HCT116 (cell line): ENCODE measurements at regions not wholly inside any gene's neighbourhood (a gene's known extent, or its start where the extent isn't known, plus 50 kb on each side); places are given as distances from the start of the nearest gene placed in this dataset.
A peak's percentile ranks its signal among the peaks of the same experiment; 100 is the strongest.

Experiments used
- ATAC-seq: fragments of 200-7000 bp; cut with Tn5 transposase; 2 replicates; pipeline ENCODE4 v1.9.1; 2020; ENCODE audit warnings: mild to moderate bottlenecking, moderate library complexity
- BruUV-seq: library from RNA; stranded (reverse); fragments of 400-500 nt; replicated peaks from 2 replicates; lab custom pipeline; 2021; lab: Mats Ljungman, UMichigan
- CTCF ChIA-PET: fragments of 300-600 bp; sonication (Branson Sonifier 250); formaldehyde crosslinking; loops from one replicate; lab custom pipeline; 2021; ENCODE audit warnings: antibody characterized with exemption; lab: Charles Lee
- POLR2A ChIA-PET: fragments of 300-600, 350-600 bp; sonication (Branson Sonifier 250); formaldehyde crosslinking; loops from one replicate; lab custom pipeline; 2021; ENCODE audit warnings: antibody characterized with exemption; lab: Charles Lee
- RAD21 ChIA-PET, 2 experiments: fragments of 300-600 bp; sonication (Branson Sonifier 250); formaldehyde crosslinking; loops; one replicate each; lab custom pipeline; 2023; ENCODE audit warnings: low total read pairs in 2 of 2; ENCODE audit not compliant: uncharacterized antibody in 2 of 2, unreplicated experiment in 2 of 2, low non-redundant PET in 1 of 2; lab: Charles Lee
- DNase-seq: peaks from one replicate; pipeline ENCODE4 v3.0.0-alpha.2; 2010; ENCODE audit warnings: low read depth, low spot score
- H2AFZ ChIP-seq: fragments of 200-600 bp; shearing (Covaris generic), sonication (generic); 2 replicates; pipeline ENCODE4 v1.6.1; 2017; ENCODE audit warnings: low read depth, mixed run types, mixed read lengths, antibody characterized with exemption, low read length; ENCODE audit not compliant: poor library complexity, severe bottlenecking
- H3K27ac ChIP-seq: 2 replicates; pipeline ENCODE4 v1.5.1; 2012; ENCODE audit warnings: low read depth, low read length
- H3K27me3 ChIP-seq: fragments of 200-600 bp; sonication (generic); 2 replicates; pipeline ENCODE4 v1.6.1; 2016; ENCODE audit warnings: mixed run types, low read length, mixed read lengths; ENCODE audit not compliant: insufficient read depth
- H3K36me3 ChIP-seq, 2 experiments: fragments of 200-500 bp in 1 of 2; fragments of 200-600 bp in 1 of 2; sonication (Bioruptor generic) in 1 of 2; sonication (generic) in 1 of 2; 2 replicates each; pipeline versions ENCODE4 v1.5.1 to v1.6.1; 2014 to 2016; ENCODE audit warnings: low read length in 2 of 2, inconsistent platforms in 1 of 2, mixed read lengths in 1 of 2, mixed run types in 1 of 2; ENCODE audit not compliant: insufficient read depth in 2 of 2, control insufficient read depth in 1 of 2
- H3K4me1 ChIP-seq, 2 experiments: fragments of 200-600 bp in 1 of 2; sonication (generic) in 1 of 2; 2 replicates each; pipeline versions ENCODE4 v1.5.1 to v1.6.1; 2012 to 2017; ENCODE audit warnings: low read length in 2 of 2, inconsistent platforms in 1 of 2, mild to moderate bottlenecking in 1 of 2, mixed read lengths in 1 of 2, mixed run types in 1 of 2, moderate library complexity in 1 of 2; ENCODE audit not compliant: insufficient read depth in 2 of 2, control insufficient read depth in 1 of 2
- H3K4me2 ChIP-seq: fragments of 200-600 bp; sonication (generic); 2 replicates; pipeline ENCODE4 v1.6.1; 2017; ENCODE audit warnings: mixed run types, low read length, mixed read lengths
- H3K4me3 ChIP-seq, 2 experiments: fragments of 200-600 bp in 1 of 2; sonication (generic) in 1 of 2; replicated peaks in 1 of 2; 2 replicates each; pipeline ENCODE4 v1.5.1; 2011 to 2016; ENCODE audit warnings: low read length in 2 of 2, control low read depth in 1 of 2, low read depth in 1 of 2, mild to moderate bottlenecking in 1 of 2, mixed read lengths in 1 of 2, mixed run types in 1 of 2
- H3K79me2 ChIP-seq: fragments of 200-600 bp; sonication (generic); 2 replicates; pipeline ENCODE4 v1.6.1; 2017; ENCODE audit warnings: mild to moderate bottlenecking, mixed run types, low read length, moderate library complexity, mixed read lengths; ENCODE audit not compliant: insufficient read depth
- H3K9ac ChIP-seq: fragments of 200-600 bp; sonication (generic); 2 replicates; pipeline ENCODE4 v1.6.1; 2016; ENCODE audit warnings: low read length, mixed read lengths
- H3K9me2 ChIP-seq: fragments of 200-600 bp; sonication (generic), shearing (Covaris generic); 2 replicates; pipeline ENCODE4 v1.6.1; 2017; ENCODE audit warnings: mixed run types, mild to moderate bottlenecking, moderate library complexity; ENCODE audit not compliant: insufficient read depth
- H3K9me3 ChIP-seq, 2 experiments: fragments of 200-500 bp in 1 of 2; fragments of 200-600 bp in 1 of 2; sonication (Bioruptor generic) in 1 of 2; sonication (generic) in 1 of 2; 2 replicates each; pipeline ENCODE4 v1.6.1; 2014 to 2017; ENCODE audit warnings: low read length in 2 of 2, mixed read lengths in 2 of 2, inconsistent platforms in 1 of 2, low read depth in 1 of 2, mild to moderate bottlenecking in 1 of 2, mixed run types in 1 of 2, moderate library complexity in 1 of 2; ENCODE audit not compliant: control insufficient read depth in 1 of 2, insufficient read depth in 1 of 2
- H4K20me1 ChIP-seq: fragments of 200-600 bp; sonication (generic), shearing (Covaris generic); 2 replicates; pipeline ENCODE4 v1.6.1; 2017; ENCODE audit warnings: mixed run types, mild to moderate bottlenecking, moderate library complexity; ENCODE audit not compliant: insufficient read depth
- EGR1 ChIP-seq: IDR thresholded peaks from 2 replicates; pipeline ENCODE4 v1.6.1; 2012; ENCODE audit warnings: low read depth
- ELF1 ChIP-seq: IDR thresholded peaks from 2 replicates; pipeline ENCODE4 v1.6.1; 2012; ENCODE audit warnings: low read depth, borderline replicate concordance
- EZH2 ChIP-seq: fragments of 200-600 bp; sonication (generic); IDR thresholded peaks from 2 replicates; pipeline ENCODE4 v1.6.1; 2017; ENCODE audit warnings: antibody characterized with exemption, mixed run types
- EZH2phosphoT487 ChIP-seq: fragments of 200-600 bp; IDR thresholded peaks from 2 replicates; pipeline ENCODE4 v1.6.1; 2018; ENCODE audit warnings: antibody characterized with exemption, borderline replicate concordance
- FOSL1 ChIP-seq: IDR thresholded peaks from 2 replicates; pipeline ENCODE4 v1.6.1; 2012; ENCODE audit warnings: low read depth
- REST ChIP-seq: IDR thresholded peaks from 2 replicates; pipeline ENCODE4 v1.6.1; 2012; ENCODE audit warnings: low read depth
- ZFX ChIP-seq: fragments of 450-650 bp; IDR thresholded peaks from 2 replicates; pipeline ENCODE4 v1.6.1; 2017
- ZNF274 ChIP-seq: fragments of 200-500 bp; sonication (Bioruptor generic); IDR thresholded peaks from 2 replicates; pipeline ENCODE4 v1.6.1; 2014; ENCODE audit warnings: mild to moderate bottlenecking, low read depth, low read length, inconsistent platforms
- intact Hi-C: fragments of 100-400 bp; cut with micrococcal nuclease; formaldehyde crosslinking; loops from 2 replicates; pipeline ENCODE4 v1.10.0; 2022

DNA sequence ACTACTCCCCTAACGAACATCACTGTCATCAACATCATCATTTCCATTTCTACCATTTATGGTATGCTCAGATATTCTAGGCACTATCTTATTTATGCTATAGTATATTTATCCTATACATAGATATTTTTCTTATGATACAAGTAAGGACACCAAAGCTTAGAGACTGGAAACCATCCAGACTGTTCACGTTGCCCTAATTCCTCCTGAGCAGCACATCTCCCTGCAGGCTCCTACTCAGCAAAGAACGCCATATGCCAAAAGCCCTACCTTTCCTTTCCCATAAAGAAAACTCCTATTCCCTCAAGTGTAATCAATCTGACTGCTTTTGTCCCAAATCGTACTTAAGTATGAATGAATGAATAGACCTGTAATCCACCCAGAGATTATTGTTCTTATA, 247.0 kb downstream of the PRELID2 start:
- H3K4me1 ChIP-seq = peaks cover 24 to 38% of the 10 kb centered on the region in 2 experiments
- TF ChIP-seq REST (no peak), ELF1 (no peak), FOSL1 (no peak), EZH2 (no peak), ZNF274 (no peak), EGR1 (no peak), ZFX (no peak), EZH2phosphoT487 (no peak)
- BruUV-seq = no TSS peak
- H3K36me3 ChIP-seq = no peaks in the 10 kb centered on the region
- ATAC-seq (peak; percentile 57), DNase-seq (no peak)
- H4K20me1 ChIP-seq = no peaks in the 10 kb centered on the region
- POLR2A ChIA-PET = no interaction called here
- H2AFZ ChIP-seq = peak overlapping the region; percentile 34
- H3K27me3 ChIP-seq = no peaks in the 10 kb centered on the region
- intact Hi-C loops = loop anchor here (5.0 kb wide), 1 partner anchor 106 kb away; no protein-coding TSS in a partner anchor
- RAD21 ChIA-PET = no interaction called here
- CTCF ChIA-PET = no interaction called here
- peak overlapping the region in 1 of 2 experiments; percentile 31; a peak in 1 of 4 replicates for H3K4me3 ChIP-seq
- H3K9ac ChIP-seq = peak overlapping the region; percentile 30; the same call in 1 of the 2 replicates
- H3K4me2 ChIP-seq = peak overlapping the region; percentile 68
- no peaks in the 10 kb centered on the region for H3K79me2 ChIP-seq
- peak overlapping the region; percentile 82 for H3K27ac ChIP-seq
- H3K9me2 ChIP-seq = peaks cover 4% of the 10 kb centered on the region; the same call in 1 of the 2 replicates
- H3K9me3 ChIP-seq = no peaks in the 10 kb centered on the region
